ENCODE measurements at regions not wholly inside any gene's neighbourhood (a gene's known extent, or its start where the extent isn't known, plus 50 kb on each side); places are given as distances from the start of the nearest gene placed in this dataset.
"Not testable (repeated sequence)": the region's sequence is repeated elsewhere in the genome, so short reads cannot be mapped to it uniquely, and the experiment has no call there.

DNA sequence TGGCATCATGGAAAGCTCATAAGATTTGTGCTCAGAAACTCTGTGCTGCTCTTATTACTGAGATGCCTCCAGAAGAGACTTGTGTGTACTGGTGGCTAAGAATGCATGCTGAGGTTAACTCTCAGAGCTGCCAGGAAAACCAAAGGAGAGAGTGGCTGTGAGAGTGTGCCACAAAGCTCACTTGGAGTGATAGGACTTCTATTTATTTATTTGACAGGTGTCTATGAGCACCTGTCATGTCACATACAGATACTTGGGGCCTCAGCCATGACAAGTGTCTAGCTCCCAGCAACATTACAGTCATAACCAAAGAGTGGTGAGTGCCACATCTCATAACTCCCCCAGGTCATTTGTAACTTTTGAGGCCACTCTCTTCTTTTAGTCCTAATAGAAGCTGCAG, 72.2 kb upstream of the ZNG1B start:
- not testable (repeated sequence) for H3K4me1 ChIP-seq (ENCODE audit: control insufficient read depth, low read depth, low read length); H3K27ac ChIP-seq (ENCODE audit: low read depth, low read length); H3K9ac ChIP-seq (ENCODE audit: low read length)

DNA sequence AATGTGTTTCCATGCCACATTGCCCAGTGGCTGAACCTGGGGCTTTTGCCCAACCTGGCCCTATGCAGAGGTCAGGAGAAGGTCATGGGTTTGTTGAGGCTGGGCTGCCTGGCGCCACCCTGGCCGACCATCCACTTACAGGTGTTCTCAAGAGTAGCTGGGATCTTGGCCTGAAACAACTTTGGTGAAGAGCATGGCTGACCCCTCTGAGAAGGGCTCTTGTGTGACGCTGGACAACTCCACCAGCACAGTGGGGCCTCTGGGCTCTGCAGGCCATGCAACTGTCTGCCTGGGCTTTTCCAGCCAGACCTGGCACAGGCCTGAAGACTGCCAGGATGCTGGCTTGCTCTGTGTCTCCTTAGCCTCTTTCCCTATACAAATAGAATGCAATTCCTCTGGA, 76.4 kb upstream of the ZNG1B start:
- Histone ChIP-seq H3K4me3 (ENCODE audit: low read length) (no peak overlapping the region), H2BK120ac (ENCODE audit: low read depth, low read length) (no peak overlapping the region), H3K56ac (ENCODE audit: low read length) (no peak overlapping the region), H2AK5ac (ENCODE audit: low read length) (no peak overlapping the region), H3K27me3 (ENCODE audit: insufficient read depth, low read length, poor library complexity) (no peaks in the 10 kb centered on the region), H3K23ac (ENCODE audit: low read length) (no peak overlapping the region), H3K18ac (ENCODE audit: low read length) (no peak overlapping the region), H3K4me2 (ENCODE audit: low read length) (no peak overlapping the region), H3K27ac (ENCODE audit: low read depth, low read length) (no peak overlapping the region), H3K9ac (ENCODE audit: low read length) (no peak overlapping the region), H3K4ac (ENCODE audit: low read depth, low read length) (no peak overlapping the region), H4K5ac (ENCODE audit: low read length) (no peak overlapping the region), H2BK5ac (ENCODE audit: low read length) (no peak overlapping the region), H4K8ac (ENCODE audit: low read depth, low read length) (no peak overlapping the region), H3K4me1 (ENCODE audit: control insufficient read depth, low read depth, low read length) (peaks cover 2% of the 10 kb centered on the region), H3K36me3 (ENCODE audit: control insufficient read depth, insufficient read depth, low read length) (no peaks in the 10 kb centered on the region), H3K79me2 (ENCODE audit: control insufficient read depth, insufficient read depth, low read length) (no peaks in the 10 kb centered on the region), H2BK15ac (replicated peaks; ENCODE audit: low read depth) (no peak overlapping the region), H3K79me1 (ENCODE audit: low read length) (no peaks in the 10 kb centered on the region)
- WGBS (ENCODE audit: extremely low coverage, insufficient coverage, low lambda C conversion rate), result no CpG with 5 or more reads among the region's 3 CpGs
- DNase-seq, result no peak

More for the DNA sequence above, 72.2 kb upstream of the ZNG1B start:
- not testable (repeated sequence) for DNase-seq; H3K23ac ChIP-seq (ENCODE audit: low read length); H3K79me1 ChIP-seq (ENCODE audit: low read length); H2BK5ac ChIP-seq (ENCODE audit: low read length); H2AK5ac ChIP-seq (ENCODE audit: low read length); H3K79me2 ChIP-seq (ENCODE audit: control insufficient read depth, insufficient read depth, low read length); H3K4ac ChIP-seq (ENCODE audit: low read depth, low read length); H2BK15ac ChIP-seq (replicated peaks; ENCODE audit: low read depth); H2BK120ac ChIP-seq (ENCODE audit: low read depth, low read length); H3K18ac ChIP-seq (ENCODE audit: low read length); H3K36me3 ChIP-seq (ENCODE audit: control insufficient read depth, insufficient read depth, low read length); H3K27me3 ChIP-seq (ENCODE audit: insufficient read depth, low read length, poor library complexity); H4K8ac ChIP-seq (ENCODE audit: low read depth, low read length); H4K5ac ChIP-seq (ENCODE audit: low read length); H3K56ac ChIP-seq (ENCODE audit: low read length); H3K4me3 ChIP-seq (ENCODE audit: low read length); H3K4me2 ChIP-seq (ENCODE audit: low read length)

DNA sequence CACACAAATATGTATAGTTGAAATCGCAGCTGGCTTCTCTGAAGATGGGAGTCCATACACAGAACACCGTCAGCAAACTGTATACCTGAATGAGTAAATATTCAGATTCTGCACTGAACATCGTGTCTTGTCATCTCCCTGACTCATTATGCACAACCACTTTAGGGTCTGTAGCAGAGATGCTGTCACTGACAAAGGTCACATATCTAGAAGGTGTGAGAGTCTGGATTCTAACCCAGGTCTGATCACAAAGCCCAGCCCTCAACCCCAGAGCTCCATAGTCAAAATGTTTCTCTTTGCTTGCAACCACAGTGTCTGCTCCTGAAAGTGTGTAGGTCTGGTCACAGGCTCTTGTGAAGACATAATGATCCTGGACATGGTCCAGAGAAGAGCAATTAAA, 78.3 kb upstream of the PAX8 start:
- H3K4me1 ChIP-seq (ENCODE audit: control insufficient read depth, low read depth, low read length), result peaks cover 4% of the 10 kb centered on the region
- H3K4me2 ChIP-seq (ENCODE audit: low read length), result no peak overlapping the region

DNA sequence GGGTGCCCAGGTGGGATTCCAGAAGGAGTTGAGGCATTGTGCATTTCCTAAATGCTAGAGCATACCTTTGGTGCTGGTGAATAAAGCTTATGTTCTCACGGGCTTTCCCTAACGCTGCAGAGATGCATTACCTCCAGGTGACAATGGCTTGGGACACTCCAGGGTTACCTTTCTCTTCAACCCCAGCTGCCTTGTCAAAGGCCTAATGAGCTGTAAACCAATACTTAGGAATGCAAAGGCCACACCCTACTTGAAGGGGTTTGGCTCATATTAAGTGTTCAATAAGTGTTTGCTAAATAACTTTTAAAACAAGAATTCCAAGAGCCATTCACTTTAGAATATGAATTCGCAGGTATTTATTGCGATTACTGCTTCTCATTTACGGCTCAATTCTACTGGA, 77.6 kb upstream of the PAX8 start:
- not testable (repeated sequence) for H3K27ac ChIP-seq (ENCODE audit: low read depth, low read length); H3K27me3 ChIP-seq (ENCODE audit: insufficient read depth, low read length, poor library complexity); H3K79me2 ChIP-seq (ENCODE audit: control insufficient read depth, insufficient read depth, low read length); H2BK120ac ChIP-seq (ENCODE audit: low read depth, low read length); H4K5ac ChIP-seq (ENCODE audit: low read length); H3K9ac ChIP-seq (ENCODE audit: low read length); H3K79me1 ChIP-seq (ENCODE audit: low read length); H3K4me3 ChIP-seq (ENCODE audit: low read length); H3K36me3 ChIP-seq (ENCODE audit: control insufficient read depth, insufficient read depth, low read length); H2BK15ac ChIP-seq (replicated peaks; ENCODE audit: low read depth); H2AK5ac ChIP-seq (ENCODE audit: low read length); H3K4ac ChIP-seq (ENCODE audit: low read depth, low read length); H3K23ac ChIP-seq (ENCODE audit: low read length); H2BK5ac ChIP-seq (ENCODE audit: low read length); H3K4me1 ChIP-seq (ENCODE audit: control insufficient read depth, low read depth, low read length); H4K8ac ChIP-seq (ENCODE audit: low read depth, low read length); H3K4me2 ChIP-seq (ENCODE audit: low read length); H3K18ac ChIP-seq (ENCODE audit: low read length)
- DNase-seq, result peak; percentile 6
- WGBS (ENCODE audit: extremely low coverage, insufficient coverage, low lambda C conversion rate), result no CpG with 5 or more reads among the region's 5 CpGs
- H3K56ac ChIP-seq (ENCODE audit: low read length), result peak overlapping the region; percentile 42

More for the DNA sequence above, 78.3 kb upstream of the PAX8 start:
- Histone ChIP-seq H4K5ac (ENCODE audit: low read length) (no peak overlapping the region), H3K27ac (ENCODE audit: low read depth, low read length) (no peak overlapping the region), H3K18ac (ENCODE audit: low read length) (no peak overlapping the region), H3K4ac (ENCODE audit: low read depth, low read length) (no peak overlapping the region), H3K79me1 (ENCODE audit: low read length) (no peaks in the 10 kb centered on the region), H3K23ac (ENCODE audit: low read length) (no peak overlapping the region), H2BK5ac (ENCODE audit: low read length) (no peak overlapping the region), H3K4me3 (ENCODE audit: low read length) (no peak overlapping the region), H2BK15ac (replicated peaks; ENCODE audit: low read depth) (no peak overlapping the region), H2AK5ac (ENCODE audit: low read length) (no peak overlapping the region), H3K79me2 (ENCODE audit: control insufficient read depth, insufficient read depth, low read length) (no peaks in the 10 kb centered on the region), H4K8ac (ENCODE audit: low read depth, low read length) (no peak overlapping the region), H3K36me3 (ENCODE audit: control insufficient read depth, insufficient read depth, low read length) (no peaks in the 10 kb centered on the region), H3K56ac (ENCODE audit: low read length) (no peak overlapping the region), H2BK120ac (ENCODE audit: low read depth, low read length) (no peak overlapping the region), H3K9ac (ENCODE audit: low read length) (no peak overlapping the region), H3K27me3 (ENCODE audit: insufficient read depth, low read length, poor library complexity) (no peaks in the 10 kb centered on the region)
- no CpG with 5 or more reads among the region's 3 CpGs for WGBS (ENCODE audit: extremely low coverage, insufficient coverage, low lambda C conversion rate)
- DNase-seq, result peak; percentile 19

DNA sequence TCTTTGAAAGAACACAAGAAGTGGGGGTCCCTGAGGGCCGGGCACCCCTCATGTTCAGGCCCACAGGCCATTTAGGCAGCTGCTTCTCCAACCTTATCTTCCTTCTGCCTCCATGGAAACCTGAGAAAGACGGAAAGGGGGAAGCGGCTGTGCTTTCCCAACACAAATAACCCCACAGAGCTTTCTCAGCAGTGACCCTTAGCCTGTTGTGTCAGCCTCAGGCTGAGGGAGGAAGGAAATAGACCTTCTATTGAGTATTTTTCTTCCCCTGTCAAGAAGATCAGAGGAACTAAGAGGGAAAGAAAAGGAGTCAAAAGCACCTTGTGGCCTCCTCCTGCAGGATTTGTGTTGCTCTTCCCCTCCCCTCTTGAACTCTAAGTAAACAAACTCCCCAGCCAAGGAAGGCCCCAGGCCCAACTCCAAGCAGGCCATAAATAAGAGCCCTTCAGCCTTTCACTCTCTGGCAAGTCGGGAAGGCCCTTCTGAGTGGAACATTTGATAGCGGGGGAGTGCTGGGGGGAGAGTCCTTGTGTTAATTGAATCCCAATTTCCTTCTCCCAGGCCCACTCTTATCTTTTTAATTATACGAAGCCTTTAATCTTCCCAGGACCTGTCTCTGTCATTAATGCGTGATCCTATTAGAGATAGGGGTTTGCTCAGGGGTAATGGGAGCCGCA, 76.8 kb upstream of the PAX8 start:
- H3K9ac ChIP-seq (ENCODE audit: low read length); H3K79me2 ChIP-seq (ENCODE audit: control insufficient read depth, insufficient read depth, low read length); H3K4me3 ChIP-seq (ENCODE audit: low read length); H2BK120ac ChIP-seq (ENCODE audit: low read depth, low read length); H2BK15ac ChIP-seq (replicated peaks; ENCODE audit: low read depth); H3K18ac ChIP-seq (ENCODE audit: low read length); H3K27me3 ChIP-seq (ENCODE audit: insufficient read depth, low read length, poor library complexity); H2AK5ac ChIP-seq (ENCODE audit: low read length); H4K8ac ChIP-seq (ENCODE audit: low read depth, low read length); H3K36me3 ChIP-seq (ENCODE audit: control insufficient read depth, insufficient read depth, low read length); H3K79me1 ChIP-seq (ENCODE audit: low read length); H3K4me1 ChIP-seq (ENCODE audit: control insufficient read depth, low read depth, low read length); H3K23ac ChIP-seq (ENCODE audit: low read length); H2BK5ac ChIP-seq (ENCODE audit: low read length); H3K4me2 ChIP-seq (ENCODE audit: low read length); H3K4ac ChIP-seq (ENCODE audit: low read depth, low read length); H3K56ac ChIP-seq (ENCODE audit: low read length); H4K5ac ChIP-seq (ENCODE audit: low read length): not testable (repeated sequence)
- peak overlapping the region; percentile 7 for H3K27ac ChIP-seq (ENCODE audit: low read depth, low read length)
- no CpG with 5 or more reads among the region's 8 CpGs for WGBS (ENCODE audit: extremely low coverage, insufficient coverage, low lambda C conversion rate)
- peak; percentile 82 for DNase-seq
